Activated CD4-positive, alpha-beta T cell treated with anti-CD3 and anti-CD28 coated beads for 4 hours (primary cell): ENCODE measurements at regions not wholly inside any gene's neighbourhood (a gene's known extent, or its start where the extent isn't known, plus 50 kb on each side); places are given as distances from the start of the nearest gene placed in this dataset.

Experiments used
- DNase-seq, 2 donors: peaks; one replicate each; pipeline ENCODE4 v3.0.0-alpha.2; 2020

GRCh38 chr11:115558635-115559034 is 54.4 kb upstream of the CADM1 start:
- DNase-seq, result no peak

- DNase-seq, result no peak
These were observed 53.5 kb upstream of the CADM1 start for GRCh38 chr11:115557681-115558080.

- DNase-seq, result no peak
These were observed 52.8 kb upstream of the CADM1 start for GRCh38 chr11:115556984-115557383.

- DNase-seq, result no peak
These were observed 51.3 kb upstream of the CADM1 start for GRCh38 chr11:115555336-115556090.
